Activated CD4-positive, alpha-beta T cell treated with anti-CD3 and anti-CD28 coated beads for 36 hours (primary cell): ENCODE measurements at regions not wholly inside any gene's neighbourhood (a gene's known extent, or its start where the extent isn't known, plus 50 kb on each side); places are given as distances from the start of the nearest gene placed in this dataset.
"Not testable (repeated sequence)": the region's sequence is repeated elsewhere in the genome, so short reads cannot be mapped to it uniquely, and the experiment has no call there.

Experiments
- ATAC-seq: fragments of 200-7000 bp; cut with Tn5 transposase; one replicate; pipeline ENCODE4 v1.10.0; 2021; ENCODE audit warnings: mild to moderate bottlenecking, moderate library complexity
- CTCF ChIA-PET: fragments of 350-600 bp; sonication (Branson Sonifier 250); formaldehyde crosslinking; loops from one replicate; lab custom pipeline; 2021; ENCODE audit warnings: antibody characterized with exemption; lab: Charles Lee
- POLR2A ChIA-PET: fragments of 350-600 bp; sonication (Branson Sonifier 250); formaldehyde crosslinking; loops from one replicate; lab custom pipeline; 2021; ENCODE audit warnings: antibody characterized with exemption, inconsistent platforms; lab: Charles Lee
- DNase-seq: peaks from one replicate; pipeline ENCODE4 v3.0.0-alpha.2; 2020
- H3K27ac Mint-ChIP-seq: one replicate; pipeline ENCODE4 v1.8.0; 2021; ENCODE audit warnings: mixed read lengths
- H3K27me3 Mint-ChIP-seq: one replicate; pipeline ENCODE4 v1.8.0; 2021; ENCODE audit warnings: mixed read lengths
- H3K36me3 Mint-ChIP-seq: one replicate; pipeline ENCODE4 v1.8.0; 2021; ENCODE audit warnings: low read depth, mixed read lengths
- H3K4me1 Mint-ChIP-seq: one replicate; pipeline ENCODE4 v1.8.0; 2021; ENCODE audit warnings: mixed read lengths
- H3K4me3 Mint-ChIP-seq: one replicate; pipeline ENCODE4 v1.8.0; 2021; ENCODE audit warnings: mild to moderate bottlenecking, moderate library complexity, mixed read lengths
- H3K9me3 Mint-ChIP-seq: one replicate; pipeline ENCODE4 v1.8.0; 2021; ENCODE audit warnings: low read depth, mixed read lengths
- intact Hi-C, 2 experiments: fragments of 100-400 bp; cut with DNase I in 1 of 2; cut with micrococcal nuclease in 1 of 2; formaldehyde crosslinking; loops; one replicate each; pipeline versions ENCODE4 v1.14.2 to v1.15.1; 2022 to 2024; cut with DNase I, micrococcal nuclease

DNA sequence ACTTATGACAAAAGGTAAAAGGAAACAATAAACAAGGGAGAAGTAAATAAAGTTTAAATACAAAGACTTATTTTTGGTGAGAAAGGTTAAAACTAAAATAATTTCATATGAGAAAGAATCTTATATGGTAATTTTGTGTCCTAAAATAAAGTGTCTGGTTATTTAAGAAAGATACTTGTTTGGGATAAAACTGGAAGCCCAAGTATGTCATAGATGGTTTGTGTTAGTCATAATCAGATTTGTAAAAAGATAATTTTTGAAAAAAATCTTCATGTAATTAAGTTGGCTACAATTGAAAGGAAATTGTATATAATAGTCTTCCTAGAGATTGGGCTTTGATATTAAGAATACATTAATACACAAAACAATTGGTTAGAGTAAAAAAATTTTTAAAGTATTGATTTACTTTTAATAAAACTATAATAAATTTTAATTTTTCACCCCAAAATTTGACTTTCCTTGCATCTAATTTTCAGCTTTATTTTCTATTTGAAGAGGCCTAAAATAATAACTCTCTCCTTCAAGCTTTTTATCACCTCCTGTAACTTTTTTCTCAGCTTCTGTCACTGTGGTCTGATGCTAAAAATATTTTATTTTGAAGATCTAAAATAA is 315.6 kb downstream of the SLITRK5 start:
- DNase-seq, result no peak
- H3K4me1 Mint-ChIP-seq, result no peaks in the 10 kb centered on the region
- no peaks in the 10 kb centered on the region for H3K27me3 Mint-ChIP-seq
- no peak overlapping the region for H3K4me3 Mint-ChIP-seq
- no peaks in the 10 kb centered on the region for H3K36me3 Mint-ChIP-seq
- intact Hi-C loops, result no loop called here
- no peak overlapping the region for H3K27ac Mint-ChIP-seq
- no peaks in the 10 kb centered on the region for H3K9me3 Mint-ChIP-seq
- ChIA-PET CTCF (no interaction called here), POLR2A (no interaction called here)
- no peak for ATAC-seq

GRCh38 chr13:87998081-87998480 is 326.9 kb downstream of the SLITRK5 start:
- POLR2A ChIA-PET, result no interaction called here
- no peaks in the 10 kb centered on the region for H3K9me3 Mint-ChIP-seq

DNA sequence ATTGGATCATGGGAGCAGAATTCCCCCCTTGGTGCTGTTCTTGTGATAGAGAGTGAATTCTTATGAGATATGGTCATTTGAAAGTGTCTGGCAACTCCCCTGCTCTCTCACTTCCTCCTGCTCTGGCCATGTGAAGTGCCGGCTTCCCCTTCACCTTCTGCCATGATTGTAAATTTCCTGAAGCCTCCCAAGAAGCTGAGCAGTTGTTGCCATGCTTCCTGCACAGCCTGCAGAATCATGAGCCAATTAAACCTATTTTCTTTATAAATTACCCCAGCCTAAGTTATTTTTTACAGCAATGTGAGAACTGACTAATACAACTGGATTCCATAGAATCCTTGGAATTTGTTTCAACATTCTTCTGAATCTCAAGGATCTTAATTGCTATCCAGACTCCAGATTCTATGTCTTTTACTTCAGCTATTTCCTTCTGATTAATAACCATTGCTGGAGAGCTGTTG is 328.1 kb downstream of the SLITRK5 start:
- no peaks in the 10 kb centered on the region for H3K27me3 Mint-ChIP-seq
- no peaks in the 10 kb centered on the region for H3K9me3 Mint-ChIP-seq
- intact Hi-C loops, result no loop called here
- POLR2A ChIA-PET, result no interaction called here
- ATAC-seq, result no peak
- H3K4me3 Mint-ChIP-seq, result no peak overlapping the region
- H3K27ac Mint-ChIP-seq, result no peak overlapping the region
- H3K4me1 Mint-ChIP-seq, result no peaks in the 10 kb centered on the region
- H3K36me3 Mint-ChIP-seq, result no peaks in the 10 kb centered on the region
- CTCF ChIA-PET, result no interaction called here
- no peak for DNase-seq

More at GRCh38 chr13:87998081-87998480, 326.9 kb downstream of the SLITRK5 start:
- H3K27ac Mint-ChIP-seq, result no peak overlapping the region
- no peak overlapping the region for H3K4me3 Mint-ChIP-seq
- DNase-seq (no peak), ATAC-seq (no peak)
- H3K27me3 Mint-ChIP-seq, result no peaks in the 10 kb centered on the region
- CTCF ChIA-PET, result no interaction called here
- no peaks in the 10 kb centered on the region for H3K36me3 Mint-ChIP-seq
- intact Hi-C loops, result no loop called here
- H3K4me1 Mint-ChIP-seq, result no peaks in the 10 kb centered on the region

DNA sequence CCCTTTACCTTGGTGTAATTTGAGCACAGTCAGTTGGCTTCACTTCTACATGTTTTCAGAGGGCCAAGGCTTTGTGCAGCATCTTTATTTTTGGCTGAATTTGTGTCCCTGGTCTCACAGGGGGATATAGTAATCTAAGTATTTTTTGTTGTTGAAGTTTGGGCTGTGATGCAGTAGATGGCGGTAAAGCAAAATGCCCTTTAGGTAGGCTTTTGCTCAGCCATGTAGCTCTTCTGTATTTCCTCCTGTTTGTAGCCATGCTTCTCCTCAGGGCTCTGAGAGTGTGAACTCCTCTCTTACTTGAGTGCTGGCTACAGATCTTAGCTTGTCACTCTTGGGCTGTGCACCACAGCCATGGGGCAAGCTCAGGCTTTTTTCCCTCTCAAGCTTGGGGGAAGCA is 328.6 kb downstream of the SLITRK5 start:
- H3K9me3 Mint-ChIP-seq, result no peaks in the 10 kb centered on the region
- CTCF ChIA-PET, result no interaction called here
- no peaks in the 10 kb centered on the region for H3K36me3 Mint-ChIP-seq
- no peaks in the 10 kb centered on the region for H3K27me3 Mint-ChIP-seq
- H3K4me1 Mint-ChIP-seq, result no peaks in the 10 kb centered on the region
- intact Hi-C loops, result no loop called here
- H3K4me3 Mint-ChIP-seq, result no peak overlapping the region
- POLR2A ChIA-PET, result no interaction called here
- H3K27ac Mint-ChIP-seq, result no peak overlapping the region
- ATAC-seq, result no peak
- no peak for DNase-seq

- H3K9me3 Mint-ChIP-seq, result no peaks in the 10 kb centered on the region
- ChIA-PET CTCF (no interaction called here), POLR2A (no interaction called here)
- no peaks in the 10 kb centered on the region for H3K4me1 Mint-ChIP-seq
- no peak overlapping the region for H3K4me3 Mint-ChIP-seq
- H3K27me3 Mint-ChIP-seq, result no peaks in the 10 kb centered on the region
- DNase-seq (no peak), ATAC-seq (no peak)
- H3K27ac Mint-ChIP-seq, result no peak overlapping the region
- intact Hi-C loops, result no loop called here
- no peaks in the 10 kb centered on the region for H3K36me3 Mint-ChIP-seq
Observed at GRCh38 chr13:88000239-88000638, 329.1 kb downstream of the SLITRK5 start.

DNA sequence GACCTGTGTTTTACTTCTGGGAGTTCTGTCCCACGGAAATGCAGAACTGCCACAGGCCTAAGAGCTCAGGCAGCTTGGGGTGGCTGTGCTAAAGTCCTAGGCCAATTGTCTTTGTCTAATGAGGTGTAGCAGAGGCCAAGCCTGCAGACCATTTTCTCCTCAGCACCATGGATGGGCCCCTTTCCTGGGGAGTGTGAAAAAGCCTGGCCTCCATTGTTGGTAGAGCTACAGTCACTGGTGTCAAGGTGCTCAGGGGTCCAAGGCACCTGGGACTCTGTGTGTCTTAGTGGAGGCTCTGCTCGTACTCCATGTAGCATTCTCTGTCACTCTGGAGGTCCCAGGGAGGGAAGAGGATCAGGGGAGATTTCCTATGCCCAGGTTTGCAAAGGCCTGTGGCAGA is 329.6 kb downstream of the SLITRK5 start:
- H3K27ac Mint-ChIP-seq, result no peak overlapping the region
- no peak for ATAC-seq
- no peaks in the 10 kb centered on the region for H3K9me3 Mint-ChIP-seq
- H3K27me3 Mint-ChIP-seq, result no peaks in the 10 kb centered on the region
- H3K4me1 Mint-ChIP-seq, result no peaks in the 10 kb centered on the region
- H3K4me3 Mint-ChIP-seq, result no peak overlapping the region
- no peak for DNase-seq
- intact Hi-C loops, result no loop called here
- H3K36me3 Mint-ChIP-seq, result no peaks in the 10 kb centered on the region
- POLR2A ChIA-PET, result no interaction called here
- CTCF ChIA-PET, result no interaction called here

DNA sequence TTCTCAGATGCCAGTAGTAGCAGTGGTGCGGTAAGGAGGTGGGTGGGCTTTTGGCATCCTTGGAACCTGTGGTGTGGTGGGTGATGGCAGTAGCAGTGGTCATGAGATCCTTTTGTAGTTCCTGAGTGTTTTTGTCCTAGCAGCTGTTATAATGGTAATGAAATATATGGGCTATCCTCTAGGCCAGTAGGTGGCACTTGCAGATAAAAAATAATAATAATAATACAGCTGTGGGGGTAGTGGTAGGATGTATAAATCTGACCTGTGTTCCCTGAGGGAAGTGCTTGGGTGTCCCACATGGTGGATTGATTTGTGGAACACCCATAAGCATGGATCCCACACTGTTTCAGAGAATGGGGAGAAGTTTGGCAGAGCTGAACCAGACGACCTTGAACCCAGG is 334.0 kb downstream of the SLITRK5 start:
- Mint-ChIP-seq H3K9me3 (no peaks in the 10 kb centered on the region), H3K4me3 (no peak overlapping the region), H3K4me1 (no peaks in the 10 kb centered on the region), H3K27me3 (no peaks in the 10 kb centered on the region), H3K36me3 (no peaks in the 10 kb centered on the region), H3K27ac (no peak overlapping the region)
- POLR2A ChIA-PET, result no interaction called here
- intact Hi-C loops, result loop anchor here (2.0 to 5.0 kb wide), 2 partner anchors 1062 kb away; no protein-coding TSS in a partner anchor
- DNase-seq (no peak), ATAC-seq (no peak)
- CTCF ChIA-PET, result no interaction called here

DNA sequence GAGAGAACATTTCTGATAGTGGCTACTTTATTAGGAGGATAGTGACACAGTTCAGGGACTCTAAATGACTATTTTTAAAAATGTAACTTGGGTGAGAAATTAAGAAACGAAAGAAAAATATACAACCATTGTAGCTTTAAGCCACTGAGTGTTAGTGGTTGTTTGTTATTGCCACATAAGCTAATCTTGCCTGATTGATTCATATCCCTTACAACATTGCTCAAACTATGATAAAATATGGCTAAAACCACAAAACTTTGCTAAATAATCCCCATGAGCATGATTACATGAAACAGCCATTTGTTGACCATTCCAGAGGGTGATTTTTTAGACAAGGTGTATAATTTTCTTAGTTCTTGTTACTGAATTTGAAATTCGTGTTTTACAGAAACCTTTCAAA is 343.4 kb downstream of the SLITRK5 start:
- ChIA-PET POLR2A (no interaction called here), CTCF (no interaction called here)
- Mint-ChIP-seq H3K4me3 (no peak overlapping the region), H3K9me3 (peaks cover 3% of the 10 kb centered on the region), H3K27me3 (no peaks in the 10 kb centered on the region), H3K4me1 (no peaks in the 10 kb centered on the region), H3K27ac (no peak overlapping the region), H3K36me3 (peaks cover 3% of the 10 kb centered on the region)
- ATAC-seq (no peak), DNase-seq (no peak)
- intact Hi-C loops, result no loop called here

DNA sequence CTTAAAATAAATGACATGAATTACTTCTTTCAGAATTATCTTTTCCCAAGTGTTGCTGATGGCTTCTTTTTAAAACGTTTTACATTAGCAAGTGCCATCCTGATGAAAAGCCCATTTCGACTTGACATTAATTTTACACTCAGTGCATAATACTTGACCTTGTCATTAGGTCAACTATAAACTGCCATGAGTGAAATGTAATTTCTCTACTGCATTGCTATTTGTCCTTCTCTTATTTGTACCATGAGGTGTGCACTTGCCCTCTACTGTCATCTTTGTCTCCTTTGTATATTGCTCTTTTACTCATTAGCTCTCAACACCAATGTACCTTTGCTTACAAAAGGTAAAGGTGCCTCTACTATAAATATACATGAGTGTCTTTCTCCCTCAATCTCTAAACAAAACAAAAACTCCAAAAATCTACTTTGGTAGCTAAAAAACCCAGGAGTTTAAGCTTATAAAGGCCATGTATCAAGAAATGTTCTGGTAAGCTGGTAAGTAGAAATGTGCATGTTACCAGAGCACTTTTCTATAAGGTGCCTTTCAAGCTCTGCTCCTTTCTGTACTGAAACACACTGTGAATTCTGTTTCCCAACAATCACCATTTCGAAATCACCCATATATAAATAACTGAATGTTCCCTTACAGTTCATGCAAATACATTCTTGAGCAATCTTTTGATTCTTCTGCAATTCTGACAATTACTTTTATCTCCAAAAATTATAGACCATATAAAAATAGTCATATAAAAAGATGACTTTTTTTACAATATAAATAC is 351.4 kb downstream of the SLITRK5 start:
- no peaks in the 10 kb centered on the region for H3K4me1 Mint-ChIP-seq
- ChIA-PET CTCF (no interaction called here), POLR2A (no interaction called here)
- no peaks in the 10 kb centered on the region for H3K36me3 Mint-ChIP-seq
- no peak for ATAC-seq
- intact Hi-C loops, result no loop called here
- no peaks in the 10 kb centered on the region for H3K27me3 Mint-ChIP-seq
- no peaks in the 10 kb centered on the region for H3K9me3 Mint-ChIP-seq
- H3K4me3 Mint-ChIP-seq, result no peak overlapping the region
- DNase-seq, result no peak
- H3K27ac Mint-ChIP-seq, result no peak overlapping the region

DNA sequence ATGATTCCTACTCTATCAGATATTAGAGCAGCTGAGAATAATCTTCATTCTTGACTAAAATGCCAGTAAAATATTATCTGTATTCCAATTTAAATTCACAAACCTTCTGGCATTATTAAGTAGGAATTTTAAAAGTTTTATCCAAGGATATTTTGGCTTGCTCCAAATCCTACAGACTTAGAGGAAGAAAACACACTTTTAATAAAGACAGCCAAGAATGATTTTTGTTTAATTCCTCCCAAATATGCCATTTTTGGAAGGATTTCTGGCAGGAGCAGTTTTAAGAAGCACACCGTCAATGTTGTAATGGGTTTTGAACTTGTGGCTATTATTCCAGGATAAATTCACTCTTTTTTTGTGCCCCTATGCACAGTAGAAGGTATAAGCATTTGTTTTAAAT is 355.1 kb downstream of the SLITRK5 start:
- DNase-seq (no peak), ATAC-seq (no peak)
- H3K27ac Mint-ChIP-seq, result no peak overlapping the region
- H3K27me3 Mint-ChIP-seq, result no peaks in the 10 kb centered on the region
- no peaks in the 10 kb centered on the region for H3K4me1 Mint-ChIP-seq
- H3K4me3 Mint-ChIP-seq, result no peak overlapping the region
- CTCF ChIA-PET, result no interaction called here
- intact Hi-C loops, result no loop called here
- H3K9me3 Mint-ChIP-seq, result no peaks in the 10 kb centered on the region
- H3K36me3 Mint-ChIP-seq, result no peaks in the 10 kb centered on the region
- POLR2A ChIA-PET, result no interaction called here

DNA sequence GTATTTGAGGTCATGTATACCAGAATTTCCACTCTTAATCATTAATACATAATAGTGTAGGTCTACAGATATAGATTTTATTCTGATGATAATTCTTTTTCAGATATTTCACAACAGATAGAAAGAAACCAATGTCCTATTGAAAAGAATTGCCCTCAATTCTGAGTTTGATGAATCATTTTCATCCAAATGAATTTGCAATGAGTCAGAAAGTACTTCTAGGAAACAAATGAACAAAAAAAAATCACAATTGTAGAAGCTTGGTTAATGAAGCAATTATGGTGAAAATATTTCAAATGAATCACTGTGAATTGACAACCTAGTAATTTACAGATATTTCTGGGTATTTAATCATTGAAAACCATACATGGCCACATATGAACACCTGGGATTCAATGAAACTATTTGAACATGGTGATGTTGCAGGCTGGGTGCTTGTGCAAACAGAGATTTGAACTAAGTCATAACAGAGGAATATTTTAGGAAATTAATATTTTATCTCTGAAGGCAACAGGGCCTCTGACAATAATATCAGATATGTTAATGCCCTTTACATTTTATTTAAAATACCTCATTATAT is 360.9 kb downstream of the SLITRK5 start:
- intact Hi-C loops, result no loop called here
- H3K27ac Mint-ChIP-seq, result no peak overlapping the region
- no peaks in the 10 kb centered on the region for H3K9me3 Mint-ChIP-seq
- no peaks in the 10 kb centered on the region for H3K27me3 Mint-ChIP-seq
- ChIA-PET POLR2A (no interaction called here), CTCF (no interaction called here)
- no peaks in the 10 kb centered on the region for H3K36me3 Mint-ChIP-seq
- H3K4me1 Mint-ChIP-seq, result no peaks in the 10 kb centered on the region
- no peak overlapping the region for H3K4me3 Mint-ChIP-seq
- DNase-seq (no peak), ATAC-seq (no peak)

DNA sequence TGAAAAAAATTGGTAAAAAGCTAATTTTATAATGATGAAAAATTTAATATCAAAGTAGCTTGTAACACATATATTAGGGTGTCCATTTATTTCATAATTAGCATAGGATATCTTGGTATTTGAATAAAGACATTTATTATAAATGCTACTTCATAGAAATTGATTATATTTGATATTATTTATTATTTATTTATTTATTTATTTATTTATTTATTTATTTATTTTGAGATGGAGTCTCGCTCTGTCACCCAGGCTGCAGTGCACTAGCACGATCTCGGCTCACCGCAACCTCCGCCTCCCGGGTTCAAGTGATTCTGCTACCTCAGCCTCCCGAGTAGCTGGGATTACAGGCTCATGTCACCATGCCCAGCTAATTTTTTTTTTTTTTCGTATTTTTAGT is 365.0 kb downstream of the SLITRK5 start:
- H3K9me3 Mint-ChIP-seq, H3K27me3 Mint-ChIP-seq, intact Hi-C loops, H3K36me3 Mint-ChIP-seq, POLR2A ChIA-PET, H3K4me3 Mint-ChIP-seq, CTCF ChIA-PET, H3K27ac Mint-ChIP-seq, DNase-seq, ATAC-seq, H3K4me1 Mint-ChIP-seq: not testable (repeated sequence)
